AG09309 (cell line): ENCODE measurements at regions not wholly inside any gene's neighbourhood (a gene's known extent, or its start where the extent isn't known, plus 50 kb on each side); places are given as distances from the start of the nearest gene placed in this dataset.

Source experiments
- DNase-seq: peaks from one replicate; pipeline ENCODE4 v3.0.0-alpha.2; 2010; ENCODE audit warnings: low read depth
- H3K4me3 ChIP-seq: 2 replicates; pipeline ENCODE4 v1.5.1; 2011; ENCODE audit warnings: mild to moderate bottlenecking, low read depth, low read length, moderate library complexity; ENCODE audit not compliant: control insufficient read depth
- CTCF ChIP-seq: IDR thresholded peaks from 2 replicates; pipeline ENCODE4 v1.5.1; 2011; ENCODE audit warnings: mild to moderate bottlenecking, low read depth, low read length, inconsistent platforms; ENCODE audit not compliant: insufficient read depth, control insufficient read depth; ENCODE audit errors: missing control alignments

GRCh38 chr3:46133285-46133684 is 74.8 kb downstream of the CCR1 start:
- no peak overlapping the region for H3K4me3 ChIP-seq
- TF ChIP-seq CTCF: no peak
- no peak for DNase-seq

GRCh38 chr3:46132565-46132964 is 75.5 kb downstream of the CCR1 start:
- TF ChIP-seq CTCF: no peak
- no peak for DNase-seq

GRCh38 chr3:46131884-46132450 is 76.1 kb downstream of the CCR1 start:
- TF ChIP-seq CTCF: no peak
- no peak for DNase-seq
- no peak overlapping the region for H3K4me3 ChIP-seq

More at GRCh38 chr3:46132565-46132964, 75.5 kb downstream of the CCR1 start:
- H3K4me3 ChIP-seq: no peak overlapping the region

- TF ChIP-seq CTCF: no peak
- DNase-seq: no peak
- H3K4me3 ChIP-seq: no peak overlapping the region
Observed at GRCh38 chr3:46130631-46131310, 77.3 kb downstream of the CCR1 start.

- DNase-seq: no peak
- TF ChIP-seq CTCF: no peak
- no peak overlapping the region for H3K4me3 ChIP-seq
Observed at GRCh38 chr3:46129588-46130272, 78.4 kb downstream of the CCR1 start.

GRCh38 chr3:46127503-46127902 is 80.6 kb downstream of the CCR1 start:
- no peak overlapping the region for H3K4me3 ChIP-seq
- peak; percentile 59 for DNase-seq
- TF ChIP-seq CTCF: no peak
